Keratinocyte (primary cell): ENCODE measurements at regions not wholly inside any gene's neighbourhood (a gene's known extent, or its start where the extent isn't known, plus 50 kb on each side); places are given as distances from the start of the nearest gene placed in this dataset.

Experiments
- DNase-seq: peaks from one replicate; pipeline ENCODE4 v3.0.0-alpha.2; 2011; ENCODE audit warnings: low read depth, missing footprints, low spot score
- FAIRE-seq: peaks from 2 replicates; lab custom pipeline; 2011; peaks lifted over from hg19 to GRCh38; lab: Jason Lieb, UNC
- H2AFZ ChIP-seq: 2 replicates; pipeline ENCODE4 v1.6.0; 2012; ENCODE audit warnings: low read length, control low read depth, inconsistent platforms; ENCODE audit not compliant: control insufficient read depth
- H3K27ac ChIP-seq: 2 replicates; pipeline ENCODE4 v1.5.1; 2011; ENCODE audit warnings: low read length; ENCODE audit not compliant: control insufficient read depth, insufficient read depth
- H3K27me3 ChIP-seq: 3 replicates; pipeline ENCODE4 v1.6.0; 2011; ENCODE audit warnings: low read length; ENCODE audit not compliant: control insufficient read depth, insufficient read depth; ENCODE audit errors: extremely low read depth
- H3K36me3 ChIP-seq, 2 experiments: 2 replicates in 1 of 2; 3 replicates in 1 of 2; pipeline ENCODE4 v1.5.1; 2011; ENCODE audit warnings: low read length in 2 of 2, mild to moderate bottlenecking in 1 of 2; ENCODE audit not compliant: control insufficient read depth in 2 of 2, insufficient read depth in 2 of 2; ENCODE audit errors: extremely low read depth in 1 of 2
- H3K4me1 ChIP-seq: 3 replicates; pipeline ENCODE4 v1.5.1; 2011; ENCODE audit warnings: low read length; ENCODE audit not compliant: control insufficient read depth, insufficient read depth; ENCODE audit errors: extremely low read depth
- H3K4me2 ChIP-seq: 3 replicates; pipeline ENCODE4 v1.6.0; 2011; ENCODE audit warnings: low read depth, low read length; ENCODE audit not compliant: control insufficient read depth, insufficient read depth; ENCODE audit errors: extremely low read depth
- H3K4me3 ChIP-seq, 3 experiments: fragments of 200-600 bp in 1 of 3; sonication (generic) in 1 of 3; 2 replicates in 2 of 3; 3 replicates in 1 of 3; pipeline ENCODE4 v1.5.1; 2011 to 2016; ENCODE audit warnings: low read length in 3 of 3, mild to moderate bottlenecking in 3 of 3, control low read depth in 2 of 3, inconsistent platforms in 1 of 3, low read depth in 1 of 3, mixed read lengths in 1 of 3, mixed run types in 1 of 3, moderate library complexity in 1 of 3; ENCODE audit not compliant: control insufficient read depth in 2 of 3, insufficient read depth in 2 of 3; ENCODE audit errors: extremely low read depth in 1 of 3
- H3K79me2 ChIP-seq: 2 replicates; pipeline ENCODE4 v1.6.0; 2012; ENCODE audit warnings: low read length; ENCODE audit not compliant: control insufficient read depth, insufficient read depth
- H3K9ac ChIP-seq: 3 replicates; pipeline ENCODE4 v1.6.0; 2011; ENCODE audit warnings: low read length; ENCODE audit not compliant: control insufficient read depth, insufficient read depth; ENCODE audit errors: extremely low read depth
- H3K9me1 ChIP-seq: 3 replicates; pipeline ENCODE4 v1.6.0; 2011; ENCODE audit warnings: low read length; ENCODE audit not compliant: control insufficient read depth, insufficient read depth; ENCODE audit errors: extremely low read depth
- H3K9me3 ChIP-seq: 2 replicates; pipeline ENCODE4 v1.5.1; 2012; ENCODE audit warnings: low read depth, low read length; ENCODE audit not compliant: control insufficient read depth
- H4K20me1 ChIP-seq: 3 replicates; pipeline ENCODE4 v1.6.0; 2011; ENCODE audit warnings: low read length; ENCODE audit not compliant: control insufficient read depth, insufficient read depth; ENCODE audit errors: extremely low read depth
- CTCF ChIP-seq, 3 experiments: IDR thresholded peaks in 1 of 3; conservative IDR thresholded peaks in 1 of 3; optimal IDR thresholded peaks in 1 of 3; 2 replicates in 2 of 3; 3 replicates in 1 of 3; pipeline versions ENCODE3 to v1.5.1; 2011; ENCODE audit warnings: low read length in 3 of 3, mild to moderate bottlenecking in 3 of 3, moderate library complexity in 2 of 3, control low read depth in 1 of 3, inconsistent platforms in 1 of 3; ENCODE audit not compliant: insufficient read depth in 2 of 3; ENCODE audit errors: extremely low read depth in 1 of 3
- EZH2 ChIP-seq: IDR thresholded peaks from one replicate; pipeline ENCODE4 v1.6.1; 2012; ENCODE audit warnings: inconsistent platforms, mild to moderate bottlenecking, low read length, moderate library complexity
- dilution Hi-C: fragments of 300-500 bp; cut with MboI; formaldehyde crosslinking; loops from one replicate; pipeline ENCODE4 v1.7.0; 2020; ENCODE audit warnings: low sequenced_read_pairs; ENCODE audit not compliant: extremely low pct_ligation_motif_present

- Histone ChIP-seq H4K20me1 (no peaks in the 10 kb centered on the region), H3K27ac (no peak overlapping the region), H3K9ac (no peak overlapping the region), H3K9me1 (no peaks in the 10 kb centered on the region), H3K9me3 (no peaks in the 10 kb centered on the region), H3K27me3 (no peaks in the 10 kb centered on the region), H3K4me1 (peaks cover 43% of the 10 kb centered on the region), H3K4me2 (no peak overlapping the region), H3K36me3 (no peaks in the 10 kb centered on the region), H3K79me2 (no peaks in the 10 kb centered on the region), H3K4me3 (no peak overlapping the region), H2AFZ (no peak overlapping the region)
- FAIRE-seq (no peak), DNase-seq (no peak)
- no peak for TF ChIP-seq EZH2
- dilution Hi-C loops: no loop called here
Observed at GRCh38 chr20:24135781-24136180, 147.2 kb upstream of the GGTLC1 start.

GRCh38 chr20:24134930-24135329, 146.4 kb upstream of the GGTLC1 start:
- H3K4me2 ChIP-seq: no peak overlapping the region
- peaks cover 43% of the 10 kb centered on the region for H3K4me1 ChIP-seq
- TF ChIP-seq EZH2 (no peak), CTCF (optimal IDR thresholded peaks at IDR 0.05 in 1 of 3, IDR thresholded peaks at IDR 0.05 in 1 of 3, conservative IDR thresholded peaks at IDR 0.05 in 1 of 3; ENCODE audit: extremely low read depth in 1 of 3, insufficient read depth in 2 of 3, low read length in 3 of 3) (no peak)

GRCh38 chr20:24134284-24134683, 145.7 kb upstream of the GGTLC1 start:
- peak overlapping the region; percentile 0 for H3K27ac ChIP-seq
- H3K36me3 ChIP-seq: no peaks in the 10 kb centered on the region
- H3K27me3 ChIP-seq: no peaks in the 10 kb centered on the region
- FAIRE-seq (peak; percentile 51), DNase-seq (no peak)
- H2AFZ ChIP-seq: peak overlapping the region; percentile 67
- peaks cover 43% of the 10 kb centered on the region for H3K4me1 ChIP-seq
- dilution Hi-C loops: no loop called here
- H3K9me3 ChIP-seq: no peaks in the 10 kb centered on the region
- no peaks in the 10 kb centered on the region for H3K9me1 ChIP-seq
- H3K4me3 ChIP-seq: no peak overlapping the region
- H3K79me2 ChIP-seq: no peaks in the 10 kb centered on the region
- peak overlapping the region; percentile 18 for H3K4me2 ChIP-seq
- H4K20me1 ChIP-seq: no peaks in the 10 kb centered on the region
- TF ChIP-seq EZH2 (no peak), CTCF (optimal IDR thresholded peaks at IDR 0.05 in 1 of 3, IDR thresholded peaks at IDR 0.05 in 1 of 3, conservative IDR thresholded peaks at IDR 0.05 in 1 of 3; ENCODE audit: extremely low read depth in 1 of 3, insufficient read depth in 2 of 3, low read length in 3 of 3) (no peak)
- H3K9ac ChIP-seq: no peak overlapping the region

More at GRCh38 chr20:24134930-24135329, 146.4 kb upstream of the GGTLC1 start:
- no peaks in the 10 kb centered on the region for H3K27me3 ChIP-seq
- H3K27ac ChIP-seq: no peak overlapping the region
- H3K36me3 ChIP-seq: no peaks in the 10 kb centered on the region
- no peaks in the 10 kb centered on the region for H4K20me1 ChIP-seq
- no peak overlapping the region for H2AFZ ChIP-seq
- no peak for FAIRE-seq
- dilution Hi-C loops: no loop called here
- no peaks in the 10 kb centered on the region for H3K79me2 ChIP-seq
- DNase-seq: no peak
- H3K9ac ChIP-seq: no peak overlapping the region
- H3K4me3 ChIP-seq: no peak overlapping the region
- H3K9me1 ChIP-seq: no peaks in the 10 kb centered on the region
- H3K9me3 ChIP-seq: no peaks in the 10 kb centered on the region
